ENCODE measurements at regions not wholly inside any gene's neighbourhood (a gene's known extent, or its start where the extent isn't known, plus 50 kb on each side); places are given as distances from the start of the nearest gene placed in this dataset.
"Not testable (repeated sequence)": the region's sequence is repeated elsewhere in the genome, so short reads cannot be mapped to it uniquely, and the experiment has no call there.

DNA sequence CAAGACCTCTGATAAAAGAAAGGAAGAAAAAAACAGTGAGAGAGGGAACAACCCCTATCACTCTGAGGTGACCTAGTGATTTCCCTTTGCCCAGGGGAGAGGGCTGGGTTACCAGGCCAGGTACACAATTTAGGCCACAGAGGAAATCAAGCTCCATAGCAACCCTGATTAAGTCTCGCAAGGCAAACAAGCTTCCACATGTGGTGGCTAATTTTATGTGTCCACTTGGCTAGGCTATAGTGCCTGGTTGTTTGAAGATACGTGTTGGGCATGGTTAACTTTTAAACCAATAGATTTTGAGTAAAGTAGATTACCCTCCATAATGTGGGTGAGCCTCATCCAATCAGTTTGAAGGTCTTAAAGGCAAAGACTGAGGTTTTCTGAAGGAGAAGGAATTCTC is 108.9 kb upstream of the TERB2 start:
- H3K4me2 ChIP-seq; H2AFZ ChIP-seq (ENCODE audit: low read depth); H3K36me3 ChIP-seq (ENCODE audit: insufficient read depth); H3K4me1 ChIP-seq (ENCODE audit: low read depth, poor library complexity, severe bottlenecking); H3K27ac ChIP-seq; H3K79me2 ChIP-seq (ENCODE audit: insufficient read depth, low read depth); H4K20me1 ChIP-seq (ENCODE audit: insufficient read depth); H3K27me3 ChIP-seq (ENCODE audit: insufficient read depth, low read depth); H3K9ac ChIP-seq; H3K4me3 ChIP-seq (IDR thresholded peaks at IDR 0.05; ENCODE audit: insufficient read depth, low read depth, low read length): not testable (repeated sequence)

DNA sequence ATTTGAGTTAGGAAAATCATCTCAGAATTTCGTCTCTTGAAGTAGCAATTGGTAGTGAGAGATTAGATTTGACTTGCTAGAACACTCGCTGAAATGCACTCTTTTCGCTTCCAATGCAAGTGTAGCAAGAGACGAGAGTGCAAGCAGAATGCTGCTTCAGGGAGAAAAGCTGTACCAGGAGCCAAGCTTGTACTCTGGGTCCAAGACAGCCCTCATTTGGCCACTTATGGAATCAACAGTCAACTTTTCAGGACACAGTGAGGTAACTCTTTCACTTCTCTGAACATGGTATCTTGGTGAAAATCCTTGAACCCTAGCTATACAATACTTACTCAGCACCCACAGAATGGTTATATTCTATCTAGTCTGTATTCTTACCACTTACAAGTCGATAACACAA is 107.6 kb upstream of the TERB2 start:
- not testable (repeated sequence) for H3K4me3 ChIP-seq (IDR thresholded peaks at IDR 0.05; ENCODE audit: insufficient read depth, low read depth, low read length); H3K36me3 ChIP-seq (ENCODE audit: insufficient read depth); H3K9ac ChIP-seq; H3K4me1 ChIP-seq (ENCODE audit: low read depth, poor library complexity, severe bottlenecking); H3K79me2 ChIP-seq (ENCODE audit: insufficient read depth, low read depth); H4K20me1 ChIP-seq (ENCODE audit: insufficient read depth); H3K27me3 ChIP-seq (ENCODE audit: insufficient read depth, low read depth); H3K4me2 ChIP-seq; H2AFZ ChIP-seq (ENCODE audit: low read depth); H3K27ac ChIP-seq

DNA sequence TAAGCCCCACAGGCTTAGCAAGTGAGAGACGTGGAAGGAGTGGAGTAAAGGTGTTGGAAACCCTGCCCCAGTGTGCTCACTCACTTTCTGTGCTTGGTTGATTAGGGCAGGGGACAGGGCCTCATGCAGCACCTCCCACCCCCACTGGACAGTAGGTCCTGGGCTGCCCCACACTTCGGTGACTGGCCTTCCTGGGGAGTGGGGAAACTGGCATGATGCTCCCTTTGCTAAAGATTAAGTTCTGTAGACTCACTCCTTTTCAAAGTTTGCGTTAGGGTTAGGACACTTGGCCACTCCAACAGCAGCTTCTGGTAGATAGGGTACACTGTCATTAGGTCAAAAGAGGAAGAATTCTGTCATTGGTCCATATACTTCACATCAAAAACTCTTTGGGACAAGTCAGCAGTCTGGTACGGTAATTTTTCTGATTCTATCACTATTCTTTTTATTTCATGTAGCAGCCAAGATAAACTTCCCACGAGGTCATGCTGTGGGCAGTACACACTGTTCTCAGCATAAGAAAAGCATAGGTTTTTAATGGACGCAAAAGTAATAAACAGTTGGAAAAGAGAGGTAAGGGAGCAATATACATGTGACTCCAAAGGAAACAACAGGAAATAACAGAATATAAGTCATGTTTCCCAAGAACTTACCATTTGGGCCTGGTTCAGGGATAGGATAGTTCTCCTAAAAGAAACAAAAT is 106.6 kb upstream of the TERB2 start:
- H3K27me3 ChIP-seq (ENCODE audit: insufficient read depth, low read depth); H3K4me2 ChIP-seq; H2AFZ ChIP-seq (ENCODE audit: low read depth); H3K9ac ChIP-seq; H4K20me1 ChIP-seq (ENCODE audit: insufficient read depth); H3K4me1 ChIP-seq (ENCODE audit: low read depth, poor library complexity, severe bottlenecking); H3K79me2 ChIP-seq (ENCODE audit: insufficient read depth, low read depth); H3K4me3 ChIP-seq (IDR thresholded peaks at IDR 0.05; ENCODE audit: insufficient read depth, low read depth, low read length); H3K27ac ChIP-seq; H3K36me3 ChIP-seq (ENCODE audit: insufficient read depth): not testable (repeated sequence)

DNA sequence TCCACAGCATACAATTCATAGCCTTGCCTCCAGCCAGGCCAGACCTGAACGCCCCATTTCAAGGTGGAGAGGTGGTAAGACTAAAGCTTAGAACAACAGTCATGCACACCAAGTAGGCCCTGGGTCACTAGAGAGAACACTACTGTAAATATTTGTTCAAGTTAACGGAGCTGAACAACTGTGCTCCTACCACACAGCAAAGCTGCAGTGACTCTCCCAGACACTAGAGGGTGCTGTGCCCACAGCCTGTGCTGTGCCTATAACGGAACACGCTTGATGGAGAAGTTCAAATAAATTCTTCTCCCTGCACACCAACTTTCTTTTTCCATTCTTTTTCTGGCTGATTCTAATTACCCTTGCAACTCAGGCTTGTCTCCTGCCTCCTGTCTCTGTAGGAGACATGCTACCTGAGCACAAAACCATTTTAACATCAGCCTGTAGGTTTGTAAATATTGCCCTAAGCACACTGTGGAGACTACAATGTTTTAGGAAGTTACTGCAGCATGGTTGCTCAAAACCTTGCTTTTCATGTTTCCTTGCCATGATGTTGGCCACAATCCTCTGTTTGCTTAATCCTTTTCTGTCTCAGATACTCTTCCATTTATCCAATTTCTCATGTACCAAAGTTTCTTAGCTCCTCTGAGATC is 103.1 kb upstream of the TERB2 start:
- not testable (repeated sequence) for H3K4me3 ChIP-seq (IDR thresholded peaks at IDR 0.05; ENCODE audit: insufficient read depth, low read depth, low read length); H3K9ac ChIP-seq

DNA sequence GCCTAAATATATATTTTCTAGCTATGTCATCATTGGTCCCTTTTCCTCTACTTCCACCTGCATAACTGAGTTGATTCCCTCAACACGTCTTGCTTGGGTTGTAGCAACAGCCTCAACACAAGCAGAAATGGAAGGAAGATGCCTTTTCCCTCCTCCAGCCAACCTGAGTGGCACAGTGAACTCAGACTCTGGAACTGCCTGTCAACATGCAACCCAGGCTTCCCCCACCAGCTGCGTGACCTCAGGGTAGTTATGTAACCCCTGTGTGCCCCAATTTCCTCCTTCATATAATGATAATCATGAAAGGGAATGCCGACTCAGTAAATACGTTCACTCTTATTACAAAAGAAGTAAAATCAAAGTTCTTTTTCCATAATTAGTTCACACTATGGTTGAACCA is 101.8 kb upstream of the TERB2 start:
- not testable (repeated sequence) for H3K4me1 ChIP-seq (ENCODE audit: low read depth, poor library complexity, severe bottlenecking); H3K4me2 ChIP-seq; H3K27me3 ChIP-seq (ENCODE audit: insufficient read depth, low read depth); H3K4me3 ChIP-seq (IDR thresholded peaks at IDR 0.05; ENCODE audit: insufficient read depth, low read depth, low read length); H3K79me2 ChIP-seq (ENCODE audit: insufficient read depth, low read depth); H3K36me3 ChIP-seq (ENCODE audit: insufficient read depth); H3K27ac ChIP-seq; H4K20me1 ChIP-seq (ENCODE audit: insufficient read depth); H2AFZ ChIP-seq (ENCODE audit: low read depth); H3K9ac ChIP-seq

More for the DNA sequence above, 103.1 kb upstream of the TERB2 start:
- H3K27me3 ChIP-seq (ENCODE audit: insufficient read depth, low read depth); H3K79me2 ChIP-seq (ENCODE audit: insufficient read depth, low read depth); H3K4me1 ChIP-seq (ENCODE audit: low read depth, poor library complexity, severe bottlenecking); H3K27ac ChIP-seq; H4K20me1 ChIP-seq (ENCODE audit: insufficient read depth); H3K4me2 ChIP-seq; H2AFZ ChIP-seq (ENCODE audit: low read depth); H3K36me3 ChIP-seq (ENCODE audit: insufficient read depth): not testable (repeated sequence)
- TF ChIP-seq, protein P1, sequence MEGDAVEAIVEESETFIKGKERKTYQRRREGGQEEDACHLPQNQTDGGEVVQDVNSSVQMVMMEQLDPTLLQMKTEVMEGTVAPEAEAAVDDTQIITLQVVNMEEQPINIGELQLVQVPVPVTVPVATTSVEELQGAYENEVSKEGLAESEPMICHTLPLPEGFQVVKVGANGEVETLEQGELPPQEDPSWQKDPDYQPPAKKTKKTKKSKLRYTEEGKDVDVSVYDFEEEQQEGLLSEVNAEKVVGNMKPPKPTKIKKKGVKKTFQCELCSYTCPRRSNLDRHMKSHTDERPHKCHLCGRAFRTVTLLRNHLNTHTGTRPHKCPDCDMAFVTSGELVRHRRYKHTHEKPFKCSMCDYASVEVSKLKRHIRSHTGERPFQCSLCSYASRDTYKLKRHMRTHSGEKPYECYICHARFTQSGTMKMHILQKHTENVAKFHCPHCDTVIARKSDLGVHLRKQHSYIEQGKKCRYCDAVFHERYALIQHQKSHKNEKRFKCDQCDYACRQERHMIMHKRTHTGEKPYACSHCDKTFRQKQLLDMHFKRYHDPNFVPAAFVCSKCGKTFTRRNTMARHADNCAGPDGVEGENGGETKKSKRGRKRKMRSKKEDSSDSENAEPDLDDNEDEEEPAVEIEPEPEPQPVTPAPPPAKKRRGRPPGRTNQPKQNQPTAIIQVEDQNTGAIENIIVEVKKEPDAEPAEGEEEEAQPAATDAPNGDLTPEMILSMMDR (conservative IDR thresholded peaks at IDR 0.05; ENCODE audit: low read depth, low read length) = peak; percentile 75

DNA sequence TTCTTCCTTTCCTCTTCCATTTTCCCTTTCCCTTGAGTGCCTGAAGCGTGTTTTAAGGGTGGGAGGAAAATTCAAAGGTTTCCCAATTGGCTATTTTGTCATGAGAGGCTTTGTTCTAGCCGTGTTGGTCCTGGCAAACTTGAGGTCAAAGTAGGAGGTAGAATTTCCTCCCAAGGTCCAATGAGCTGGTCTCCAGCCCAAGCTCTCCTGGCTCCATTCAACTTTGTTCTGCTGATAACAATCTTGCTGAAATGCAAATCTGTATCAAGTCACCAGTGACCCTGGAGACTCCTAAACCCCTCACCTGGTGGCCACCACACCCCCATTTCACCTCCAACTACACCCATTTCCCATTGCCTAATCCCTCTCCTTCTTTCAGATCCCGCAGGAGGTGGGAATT is 100.2 kb upstream of the TERB2 start:
- H3K79me2 ChIP-seq (ENCODE audit: insufficient read depth, low read depth); H3K36me3 ChIP-seq (ENCODE audit: insufficient read depth); H3K27ac ChIP-seq; H3K4me2 ChIP-seq; H3K27me3 ChIP-seq (ENCODE audit: insufficient read depth, low read depth); H3K9ac ChIP-seq; H4K20me1 ChIP-seq (ENCODE audit: insufficient read depth); H3K4me3 ChIP-seq (IDR thresholded peaks at IDR 0.05; ENCODE audit: insufficient read depth, low read depth, low read length); H3K4me1 ChIP-seq (ENCODE audit: low read depth, poor library complexity, severe bottlenecking); H2AFZ ChIP-seq (ENCODE audit: low read depth): not testable (repeated sequence)

DNA sequence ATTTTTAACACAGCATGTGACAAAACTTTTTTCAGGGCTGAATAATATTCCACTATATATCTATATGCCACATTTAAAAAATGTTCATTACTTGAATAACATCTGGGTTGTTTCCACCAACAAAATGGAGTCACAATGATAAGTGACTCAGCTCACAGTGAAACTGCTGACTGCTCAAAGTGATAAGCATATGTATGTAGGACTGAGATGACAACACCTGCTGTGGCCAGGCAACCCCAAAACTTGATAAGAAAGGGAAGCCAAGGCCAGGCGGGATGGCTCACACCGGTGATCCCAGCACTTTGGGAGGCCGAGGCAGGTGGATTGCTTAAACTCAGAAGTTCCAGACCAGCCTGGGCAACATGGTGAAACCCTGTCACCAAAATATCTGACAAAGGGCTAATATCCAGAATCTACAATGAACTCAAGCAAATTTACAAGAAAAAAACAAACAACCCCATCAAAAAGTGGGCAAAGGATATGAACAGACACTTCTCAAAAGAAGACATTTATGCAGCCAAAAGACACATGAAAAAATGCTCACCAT is 99.2 kb upstream of the TERB2 start:
- not testable (repeated sequence) for H3K36me3 ChIP-seq (ENCODE audit: insufficient read depth); H3K4me2 ChIP-seq; H2AFZ ChIP-seq (ENCODE audit: low read depth); H3K79me2 ChIP-seq (ENCODE audit: insufficient read depth, low read depth); H4K20me1 ChIP-seq (ENCODE audit: insufficient read depth); H3K27me3 ChIP-seq (ENCODE audit: insufficient read depth, low read depth); H3K4me3 ChIP-seq (IDR thresholded peaks at IDR 0.05; ENCODE audit: insufficient read depth, low read depth, low read length); H3K4me1 ChIP-seq (ENCODE audit: low read depth, poor library complexity, severe bottlenecking); H3K27ac ChIP-seq; H3K9ac ChIP-seq

DNA sequence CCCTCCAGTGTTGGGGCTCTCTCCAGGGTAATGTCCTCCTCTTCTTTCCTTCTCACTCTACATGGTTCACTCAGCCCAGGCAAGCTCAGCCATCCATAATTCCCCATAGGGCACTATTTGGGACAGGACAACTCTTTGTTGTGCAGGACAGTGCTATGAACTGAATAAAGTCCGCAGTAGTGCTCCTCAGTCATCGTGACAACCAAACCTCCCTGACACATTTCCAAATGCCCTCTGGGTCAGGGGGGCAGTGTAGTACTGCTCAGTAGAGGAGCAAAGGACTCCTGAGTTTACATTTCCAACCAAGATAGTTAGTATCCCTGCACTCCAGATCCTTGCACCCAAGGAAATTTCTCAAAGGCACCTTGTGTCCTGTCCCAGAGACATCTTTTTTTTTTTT is 97.4 kb upstream of the TERB2 start:
- H3K9ac ChIP-seq; H4K20me1 ChIP-seq (ENCODE audit: insufficient read depth); H3K27me3 ChIP-seq (ENCODE audit: insufficient read depth, low read depth); H3K79me2 ChIP-seq (ENCODE audit: insufficient read depth, low read depth); H3K27ac ChIP-seq; H3K36me3 ChIP-seq (ENCODE audit: insufficient read depth); H3K4me2 ChIP-seq; H2AFZ ChIP-seq (ENCODE audit: low read depth); H3K4me3 ChIP-seq (IDR thresholded peaks at IDR 0.05; ENCODE audit: insufficient read depth, low read depth, low read length); H3K4me1 ChIP-seq (ENCODE audit: low read depth, poor library complexity, severe bottlenecking): not testable (repeated sequence)

DNA sequence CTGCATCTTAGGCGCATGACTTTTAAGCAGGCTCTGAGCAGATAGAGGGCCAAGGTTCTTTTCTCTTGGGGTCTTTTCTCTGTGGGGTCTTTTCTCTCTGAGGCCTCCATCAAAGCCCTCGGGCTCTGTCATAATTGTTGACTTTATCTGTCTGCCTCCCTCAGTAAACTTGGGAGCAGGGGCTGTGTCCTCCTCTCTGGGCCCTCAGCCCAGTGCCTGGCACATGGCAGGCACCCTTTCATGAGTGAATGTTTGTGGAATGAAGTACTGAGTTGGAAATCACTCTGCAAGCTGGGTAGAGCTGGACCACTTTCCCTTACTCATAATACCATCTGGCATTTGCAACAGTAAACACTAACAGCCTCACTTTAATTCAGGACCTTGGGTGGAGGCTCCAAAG is 96.3 kb upstream of the TERB2 start:
- not testable (repeated sequence) for H3K4me1 ChIP-seq (ENCODE audit: low read depth, poor library complexity, severe bottlenecking); H3K27me3 ChIP-seq (ENCODE audit: insufficient read depth, low read depth); H3K27ac ChIP-seq; H3K9ac ChIP-seq; H2AFZ ChIP-seq (ENCODE audit: low read depth); H3K36me3 ChIP-seq (ENCODE audit: insufficient read depth); H3K4me2 ChIP-seq; H4K20me1 ChIP-seq (ENCODE audit: insufficient read depth); H3K79me2 ChIP-seq (ENCODE audit: insufficient read depth, low read depth); H3K4me3 ChIP-seq (IDR thresholded peaks at IDR 0.05; ENCODE audit: insufficient read depth, low read depth, low read length)
